NCI-H2171 treated with DMSO at 0.1 percent for 48 hours (cell line): ENCODE measurements at regions not wholly inside any gene's neighbourhood (a gene's known extent, or its start where the extent isn't known, plus 50 kb on each side); places are given as distances from the start of the nearest gene placed in this dataset.
"Not testable (repeated sequence)": the region's sequence is repeated elsewhere in the genome, so short reads cannot be mapped to it uniquely, and the experiment has no call there.

Source experiments
- DNase-seq: peaks from one replicate; lab custom pipeline; 2025; lab: John Stamatoyannopoulos, UW

GRCh38 chr9:31683116-31683515, 701.3 kb upstream of the ACO1 start:
- no peak for DNase-seq

GRCh38 chr9:31697956-31698355, 686.5 kb upstream of the ACO1 start:
- no peak for DNase-seq

GRCh38 chr9:31699836-31700235, 684.6 kb upstream of the ACO1 start:
- no peak for DNase-seq

GRCh38 chr9:31700252-31701045, 684.0 kb upstream of the ACO1 start:
- no peak for DNase-seq

GRCh38 chr9:31702957-31703356, 681.5 kb upstream of the ACO1 start:
- DNase-seq: no peak

GRCh38 chr9:31715250-31715649, 669.2 kb upstream of the ACO1 start:
- DNase-seq: peak; percentile 42

- DNase-seq: no peak
Measured at GRCh38 chr9:31719262-31719661, 665.2 kb upstream of the ACO1 start.

GRCh38 chr9:31730398-31730797, 654.0 kb upstream of the ACO1 start:
- DNase-seq: peak; percentile 48

- DNase-seq: no peak
Measured at GRCh38 chr9:31733166-31733565, 651.3 kb upstream of the ACO1 start.

- DNase-seq: no peak
Measured at GRCh38 chr9:31736581-31737179, 647.8 kb upstream of the ACO1 start.

GRCh38 chr9:31740705-31741104, 643.7 kb upstream of the ACO1 start:
- DNase-seq: no peak

- no peak for DNase-seq
Measured at GRCh38 chr9:31744589-31744988, 639.9 kb upstream of the ACO1 start.

GRCh38 chr9:31745468-31745867, 639.0 kb upstream of the ACO1 start:
- DNase-seq: no peak

- no peak for DNase-seq
Measured at GRCh38 chr9:31745886-31746285, 638.6 kb upstream of the ACO1 start.

GRCh38 chr9:31753756-31754155, 630.7 kb upstream of the ACO1 start:
- DNase-seq: no peak

- no peak for DNase-seq
Measured at GRCh38 chr9:31759703-31760102, 624.7 kb upstream of the ACO1 start.

GRCh38 chr9:31774021-31774420, 610.4 kb upstream of the ACO1 start:
- not testable (repeated sequence) for DNase-seq

- DNase-seq: peak; percentile 89
Measured at GRCh38 chr9:31774571-31774970, 609.9 kb upstream of the ACO1 start.

- DNase-seq: peak; percentile 53
Measured at GRCh38 chr9:31776471-31776870, 608.0 kb upstream of the ACO1 start.

- DNase-seq: no peak
Measured at GRCh38 chr9:31783491-31783890, 601.0 kb upstream of the ACO1 start.

GRCh38 chr9:31790720-31791119, 593.7 kb upstream of the ACO1 start:
- no peak for DNase-seq

- peak; percentile 79 for DNase-seq
Measured at GRCh38 chr9:31799953-31800609, 584.4 kb upstream of the ACO1 start.

- no peak for DNase-seq
Measured at GRCh38 chr9:31807574-31808256, 576.7 kb upstream of the ACO1 start.
